SU-DHL-6 (cell line): ENCODE measurements at regions not wholly inside any gene's neighbourhood (a gene's known extent, or its start where the extent isn't known, plus 50 kb on each side); places are given as distances from the start of the nearest gene placed in this dataset.

ENCODE experiments used
- H2AFZ ChIP-seq: fragments of 200-600 bp; sonication (generic); 2 replicates; pipeline ENCODE4 v1.6.1; 2014; ENCODE audit warnings: low read depth, mild to moderate bottlenecking, moderate library complexity, mixed read lengths, antibody characterized with exemption, low read length; ENCODE audit not compliant: severe bottlenecking
- H3F3A ChIP-seq: fragments of 200-600 bp; shearing (Covaris generic); 2 replicates; pipeline ENCODE4 v1.6.0; 2016; ENCODE audit warnings: antibody characterized with exemption, mild to moderate bottlenecking; ENCODE audit not compliant: insufficient read depth
- H3K27ac ChIP-seq: fragments of 200-600 bp; sonication (generic); 2 replicates; pipeline ENCODE4 v1.5.1; 2016; ENCODE audit warnings: low read depth, mild to moderate bottlenecking, low read length, moderate library complexity, mixed read lengths
- H3K27me3 ChIP-seq: fragments of 200-600 bp; sonication (generic), shearing (Covaris generic); 2 replicates; pipeline ENCODE4 v1.6.0; 2014; ENCODE audit warnings: mild to moderate bottlenecking, low read length
- H3K36me3 ChIP-seq: fragments of 200-600 bp; sonication (generic); 2 replicates; pipeline ENCODE4 v1.6.1; 2014; ENCODE audit warnings: mild to moderate bottlenecking, low read length, mixed read lengths
- H3K4me2 ChIP-seq: fragments of 300-600, 200-600 bp; shearing (Covaris generic), sonication (generic); 2 replicates; pipeline ENCODE4 v1.6.0; 2014; ENCODE audit warnings: low read length, low read depth, mild to moderate bottlenecking; ENCODE audit not compliant: poor library complexity, severe bottlenecking
- H3K4me3 ChIP-seq: fragments of 200-600 bp; sonication (generic); 2 replicates; pipeline ENCODE4 v1.5.1; 2014; ENCODE audit warnings: antibody characterized with exemption, low read length, mild to moderate bottlenecking, mixed read lengths; ENCODE audit not compliant: insufficient read depth, poor library complexity, severe bottlenecking
- H3K79me2 ChIP-seq: fragments of 200-600 bp; sonication (generic); 2 replicates; pipeline ENCODE4 v1.6.1; 2014; ENCODE audit warnings: mild to moderate bottlenecking, low read length, moderate library complexity; ENCODE audit not compliant: insufficient read depth
- H3K9ac ChIP-seq: fragments of 200-600 bp; sonication (generic); 2 replicates; pipeline ENCODE4 v1.7.0; 2014; ENCODE audit warnings: mild to moderate bottlenecking, low read length
- H3K9me2 ChIP-seq: fragments of 200-600 bp; sonication (generic); replicated peaks from 2 replicates; pipeline ENCODE4 v1.6.1; 2014; ENCODE audit warnings: low read length; ENCODE audit not compliant: insufficient read depth
- H3K9me3 ChIP-seq: fragments of 200-600 bp; sonication (generic); 2 replicates; pipeline ENCODE4 v1.6.1; 2014; ENCODE audit warnings: low read length, mixed read lengths; ENCODE audit not compliant: insufficient read depth
- H4K20me1 ChIP-seq: fragments of 200-600 bp; sonication (generic); 2 replicates; pipeline ENCODE4 v1.6.1; 2014; ENCODE audit warnings: low read depth, mild to moderate bottlenecking, antibody characterized with exemption, low read length, moderate library complexity, mixed read lengths
- EZH2phosphoT487 ChIP-seq: fragments of 200-600 bp; sonication (generic), shearing (Covaris generic); conservative IDR thresholded peaks from 2 replicates; pipeline ENCODE4 v1.6.1; 2018; ENCODE audit warnings: mild to moderate bottlenecking, antibody characterized with exemption, low read length, moderate library complexity, mixed read lengths
- TF ChIP-seq, protein P1 (sequence below): fragments of 200-600 bp; sonication (generic); IDR thresholded peaks from one replicate; pipeline ENCODE4 v1.5.1; 2017; ENCODE audit warnings: antibody characterized with exemption, mild to moderate bottlenecking, low read length, moderate library complexity; ENCODE audit not compliant: insufficient read depth, poor library complexity, severe bottlenecking

DNA sequence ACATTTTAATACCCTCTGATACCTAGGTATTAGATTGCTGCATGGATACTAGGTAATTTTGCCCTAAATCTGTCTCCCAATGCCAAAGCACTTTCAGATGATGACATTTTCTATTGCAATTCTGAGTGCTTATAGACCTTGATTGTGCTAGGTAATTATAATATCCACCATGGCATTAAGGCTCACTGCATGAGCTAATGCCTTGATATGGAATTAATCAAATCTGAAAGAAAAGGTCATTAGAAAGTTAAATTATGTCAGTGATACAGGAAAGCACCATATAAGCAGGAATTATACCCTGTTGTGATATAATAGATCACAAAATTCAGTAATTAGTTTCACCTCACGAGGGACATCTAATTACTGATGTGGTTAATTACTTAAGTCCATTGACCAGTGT lies 521.4 kb downstream of the DNAJB9 start:
- Histone ChIP-seq H4K20me1 (no peaks in the 10 kb centered on the region), H3K27ac (no peak overlapping the region)

GRCh38 chr7:109092268-109092667 lies 522.6 kb downstream of the DNAJB9 start:
- TF ChIP-seq, protein P1, sequence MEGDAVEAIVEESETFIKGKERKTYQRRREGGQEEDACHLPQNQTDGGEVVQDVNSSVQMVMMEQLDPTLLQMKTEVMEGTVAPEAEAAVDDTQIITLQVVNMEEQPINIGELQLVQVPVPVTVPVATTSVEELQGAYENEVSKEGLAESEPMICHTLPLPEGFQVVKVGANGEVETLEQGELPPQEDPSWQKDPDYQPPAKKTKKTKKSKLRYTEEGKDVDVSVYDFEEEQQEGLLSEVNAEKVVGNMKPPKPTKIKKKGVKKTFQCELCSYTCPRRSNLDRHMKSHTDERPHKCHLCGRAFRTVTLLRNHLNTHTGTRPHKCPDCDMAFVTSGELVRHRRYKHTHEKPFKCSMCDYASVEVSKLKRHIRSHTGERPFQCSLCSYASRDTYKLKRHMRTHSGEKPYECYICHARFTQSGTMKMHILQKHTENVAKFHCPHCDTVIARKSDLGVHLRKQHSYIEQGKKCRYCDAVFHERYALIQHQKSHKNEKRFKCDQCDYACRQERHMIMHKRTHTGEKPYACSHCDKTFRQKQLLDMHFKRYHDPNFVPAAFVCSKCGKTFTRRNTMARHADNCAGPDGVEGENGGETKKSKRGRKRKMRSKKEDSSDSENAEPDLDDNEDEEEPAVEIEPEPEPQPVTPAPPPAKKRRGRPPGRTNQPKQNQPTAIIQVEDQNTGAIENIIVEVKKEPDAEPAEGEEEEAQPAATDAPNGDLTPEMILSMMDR, result no peak
- no peak for TF ChIP-seq EZH2phosphoT487
- no peaks in the 10 kb centered on the region for H3K9me3 ChIP-seq

More for the DNA sequence above, 521.4 kb downstream of the DNAJB9 start:
- H3K4me3 ChIP-seq, result no peak overlapping the region
- H3K9me2 ChIP-seq, result no peaks in the 10 kb centered on the region
- no peaks in the 10 kb centered on the region for H3K79me2 ChIP-seq
- TF ChIP-seq EZH2phosphoT487, result no peak
- TF ChIP-seq, protein P1, result no peak
- no peaks in the 10 kb centered on the region for H3K9me3 ChIP-seq
- no peak overlapping the region for H3K4me2 ChIP-seq
- no peak overlapping the region for H3K9ac ChIP-seq
- no peak overlapping the region for H2AFZ ChIP-seq
- H3K27me3 ChIP-seq, result no peaks in the 10 kb centered on the region
- no peaks in the 10 kb centered on the region for H3F3A ChIP-seq
- no peaks in the 10 kb centered on the region for H3K36me3 ChIP-seq

GRCh38 chr7:109101332-109101731 lies 531.7 kb downstream of the DNAJB9 start:
- Histone ChIP-seq H3K36me3 (no peaks in the 10 kb centered on the region), H3F3A (no peaks in the 10 kb centered on the region), H3K4me2 (no peak overlapping the region), H3K27me3 (no peaks in the 10 kb centered on the region), H3K9ac (no peak overlapping the region), H3K79me2 (no peaks in the 10 kb centered on the region), H4K20me1 (no peaks in the 10 kb centered on the region), H3K27ac (no peak overlapping the region), H3K9me2 (0 out of 2 replicates have a peak, but pooled peaks cover 3% of the 10 kb centered on the region), H2AFZ (no peak overlapping the region), H3K9me3 (no peaks in the 10 kb centered on the region), H3K4me3 (no peak overlapping the region)
- TF ChIP-seq, protein P1, result no peak
- TF ChIP-seq EZH2phosphoT487, result no peak

More at GRCh38 chr7:109092268-109092667, 522.6 kb downstream of the DNAJB9 start:
- Histone ChIP-seq H3F3A (no peaks in the 10 kb centered on the region), H3K27ac (no peak overlapping the region), H4K20me1 (no peaks in the 10 kb centered on the region), H3K27me3 (no peaks in the 10 kb centered on the region), H3K9me2 (no peaks in the 10 kb centered on the region), H3K4me2 (no peak overlapping the region), H3K9ac (no peak overlapping the region), H3K79me2 (no peaks in the 10 kb centered on the region), H3K4me3 (no peak overlapping the region), H3K36me3 (no peaks in the 10 kb centered on the region), H2AFZ (no peak overlapping the region)
